DMS 273 (cell line): ENCODE measurements at regions not wholly inside any gene's neighbourhood (a gene's known extent, or its start where the extent isn't known, plus 50 kb on each side); places are given as distances from the start of the nearest gene placed in this dataset.

ENCODE experiments used
- DNase-seq: peaks from one replicate; lab custom pipeline; 2025; ENCODE audit not compliant: unreplicated experiment; lab: John Stamatoyannopoulos, UW

GRCh38 chr15:101590785-101591184 is 61.4 kb downstream of the TM2D3 start:
- no peak for DNase-seq

- DNase-seq: no peak
Observed at GRCh38 chr15:101583284-101583683, 68.9 kb downstream of the TM2D3 start.

GRCh38 chr15:101580431-101580830 is 71.8 kb downstream of the TM2D3 start:
- no peak for DNase-seq

- no peak for DNase-seq
Observed at GRCh38 chr15:101579631-101580163, 72.5 kb downstream of the TM2D3 start.

GRCh38 chr15:101578443-101578894 is 73.7 kb downstream of the TM2D3 start:
- peak; percentile 53 for DNase-seq

GRCh38 chr15:101573951-101574350 is 78.2 kb downstream of the TM2D3 start:
- DNase-seq: no peak

- no peak for DNase-seq
Observed at GRCh38 chr15:101570241-101570640, 80.7 kb upstream of the PCSK6 start.

GRCh38 chr15:101568821-101569555 is 79.5 kb upstream of the PCSK6 start:
- no peak for DNase-seq

GRCh38 chr15:101568309-101568708 is 78.8 kb upstream of the PCSK6 start:
- no peak for DNase-seq

GRCh38 chr15:101566748-101567488 is 77.4 kb upstream of the PCSK6 start:
- no peak for DNase-seq

GRCh38 chr15:101565377-101565776 is 75.9 kb upstream of the PCSK6 start:
- no peak for DNase-seq

GRCh38 chr15:101563176-101563796 is 73.8 kb upstream of the PCSK6 start:
- DNase-seq: no peak

GRCh38 chr15:101562428-101563059 is 73.0 kb upstream of the PCSK6 start:
- no peak for DNase-seq

GRCh38 chr15:101561584-101561906 is 72.0 kb upstream of the PCSK6 start:
- no peak for DNase-seq

- DNase-seq: no peak
Observed at GRCh38 chr15:101560722-101561583, 71.4 kb upstream of the PCSK6 start.

GRCh38 chr15:101559952-101560351 is 70.4 kb upstream of the PCSK6 start:
- no peak for DNase-seq

- DNase-seq: peak; percentile 10
Observed at GRCh38 chr15:101558221-101558941, 68.9 kb upstream of the PCSK6 start.

GRCh38 chr15:101556273-101556672 is 66.8 kb upstream of the PCSK6 start:
- no peak for DNase-seq

- no peak for DNase-seq
Observed at GRCh38 chr15:101554115-101554915, 64.8 kb upstream of the PCSK6 start.
